GM21723 (cell line): ENCODE measurements at regions not wholly inside any gene's neighbourhood (a gene's known extent, or its start where the extent isn't known, plus 50 kb on each side); places are given as distances from the start of the nearest gene placed in this dataset.
"Not testable (repeated sequence)": the region's sequence is repeated elsewhere in the genome, so short reads cannot be mapped to it uniquely, and the experiment has no call there.

ENCODE experiments used
- ATAC-seq: cut with Tn5 transposase; IDR thresholded peaks from one replicate; pipeline ENCODE4 v1.9.1; 2021; ENCODE audit warnings: mild to moderate bottlenecking, moderate library complexity; ENCODE audit not compliant: unreplicated experiment

DNA sequence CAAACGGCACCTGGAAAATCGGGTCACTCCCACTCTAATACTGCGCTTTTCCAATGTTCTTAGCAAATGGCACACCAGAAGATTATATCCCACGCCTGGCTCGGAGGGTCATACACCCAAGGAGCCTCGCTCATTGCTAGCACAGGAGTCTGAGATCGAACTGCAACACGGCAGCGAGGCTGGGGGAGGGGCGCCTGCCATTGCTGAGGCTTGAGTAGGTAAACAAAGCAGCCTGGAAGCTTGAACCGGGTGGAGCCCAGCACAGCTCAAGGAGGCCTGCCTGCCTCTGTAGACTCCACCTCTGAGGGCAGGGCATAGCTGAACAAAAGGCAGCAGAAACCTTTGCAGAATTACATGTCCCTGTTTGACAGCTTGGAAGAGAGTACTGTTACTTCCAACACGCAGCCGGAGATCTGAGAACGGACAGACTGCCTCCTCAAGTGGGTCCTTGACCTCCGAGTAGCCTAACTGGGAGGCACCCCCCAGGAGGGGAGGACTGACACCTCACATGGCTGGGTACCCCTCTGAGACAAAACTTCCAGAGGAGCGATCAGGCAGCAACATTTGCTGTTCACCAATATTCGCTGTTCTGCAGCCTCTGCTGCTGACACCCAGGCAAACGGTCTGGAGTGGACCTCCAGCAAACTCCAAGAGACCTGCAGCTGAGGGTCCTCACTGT lies 472.3 kb upstream of the PHF14 start:
- ATAC-seq = not testable (repeated sequence)

- ATAC-seq = no peak
Measured at GRCh38 chr7:10507032-10507431, 466.6 kb upstream of the PHF14 start.

DNA sequence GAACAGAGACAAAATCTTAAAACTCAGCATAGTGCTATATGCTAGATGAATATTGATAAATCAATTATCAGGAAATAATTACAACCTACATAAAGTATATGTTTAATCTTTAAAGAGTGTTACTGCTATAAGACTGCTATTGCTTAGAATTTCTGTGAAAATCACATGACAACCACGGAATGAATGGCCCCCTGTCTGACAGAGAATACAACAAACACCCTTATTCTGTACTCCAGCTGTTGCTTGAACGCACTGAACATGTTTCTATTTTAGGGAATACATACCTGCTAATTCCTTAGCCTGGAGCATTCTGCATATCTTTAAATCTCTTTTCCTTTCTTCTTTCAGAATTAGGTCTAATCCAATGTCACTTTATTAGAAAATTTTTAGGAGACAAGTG lies 452.4 kb upstream of the PHF14 start:
- no peak for ATAC-seq

GRCh38 chr7:10533429-10533828 lies 440.2 kb upstream of the PHF14 start:
- ATAC-seq = not testable (repeated sequence)

DNA sequence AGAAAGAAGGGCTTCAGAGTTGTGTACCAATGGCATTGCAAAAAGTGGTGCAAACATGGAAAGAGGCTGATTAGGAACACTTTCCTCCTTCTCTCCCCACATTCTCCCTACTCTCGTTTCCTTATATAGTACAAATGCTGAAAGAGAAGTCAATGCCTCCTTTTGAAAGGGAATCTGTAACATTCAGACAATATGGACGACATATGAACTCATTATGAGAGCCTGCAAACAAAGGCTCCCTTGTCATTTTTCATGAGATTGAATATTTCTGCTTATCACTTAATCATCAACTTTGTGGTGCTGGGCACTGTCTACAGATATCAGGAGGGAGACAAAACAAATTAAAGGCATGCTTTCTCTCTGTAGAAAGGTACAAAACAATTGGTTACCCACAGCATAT lies 437.1 kb upstream of the PHF14 start:
- ATAC-seq = no peak

DNA sequence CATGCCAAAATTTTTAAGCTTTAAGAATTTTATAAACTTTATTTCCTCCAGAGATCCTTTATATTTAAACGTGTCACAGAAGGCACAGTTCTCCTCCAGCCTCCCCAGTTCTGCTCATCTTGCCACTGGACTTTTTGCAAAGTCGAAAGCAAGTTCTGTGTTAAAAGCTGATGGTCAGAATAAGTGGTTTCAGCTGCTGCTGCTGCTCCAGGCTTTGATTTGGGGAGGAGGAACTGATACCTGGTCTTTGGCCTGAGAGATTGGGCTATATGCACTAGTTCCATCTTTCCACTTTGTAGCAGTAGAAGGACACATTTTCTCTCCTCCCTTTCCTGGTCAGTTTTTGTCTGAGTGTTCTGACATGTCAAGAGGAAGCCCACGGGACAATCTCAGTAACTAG lies 435.9 kb upstream of the PHF14 start:
- ATAC-seq = no peak

- no peak for ATAC-seq
Measured at GRCh38 chr7:10557375-10557774, 416.3 kb upstream of the PHF14 start.

- no peak for ATAC-seq
Measured at GRCh38 chr7:10560497-10560896, 413.2 kb upstream of the PHF14 start.

GRCh38 chr7:10568891-10569290 lies 404.8 kb upstream of the PHF14 start:
- no peak for ATAC-seq

GRCh38 chr7:10571759-10572158 lies 401.9 kb upstream of the PHF14 start:
- ATAC-seq = no peak

GRCh38 chr7:10577866-10578374 lies 395.8 kb upstream of the PHF14 start:
- ATAC-seq = no peak

DNA sequence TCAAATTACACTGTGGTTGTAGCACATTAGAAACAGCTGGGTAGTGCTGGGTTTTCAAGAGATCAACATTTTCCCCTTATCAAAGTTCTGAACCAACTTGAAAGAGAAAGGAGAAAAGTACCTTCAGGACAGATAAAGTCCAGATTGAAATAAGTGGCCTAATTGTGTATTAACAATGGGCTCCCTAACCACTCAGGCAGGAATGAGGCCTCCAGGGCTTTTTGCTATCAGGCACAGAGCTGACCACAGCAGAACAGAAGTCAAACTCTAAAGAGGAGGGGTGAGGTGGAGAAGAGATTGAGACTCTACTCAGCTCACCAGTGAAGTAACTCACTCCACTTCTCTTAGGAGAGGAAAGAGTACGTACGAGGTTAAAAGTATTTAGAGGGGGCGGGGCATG lies 394.1 kb upstream of the PHF14 start:
- ATAC-seq = no peak

GRCh38 chr7:10584886-10585285 lies 388.8 kb upstream of the PHF14 start:
- no peak for ATAC-seq

GRCh38 chr7:10588084-10588483 lies 385.6 kb upstream of the PHF14 start:
- no peak for ATAC-seq

DNA sequence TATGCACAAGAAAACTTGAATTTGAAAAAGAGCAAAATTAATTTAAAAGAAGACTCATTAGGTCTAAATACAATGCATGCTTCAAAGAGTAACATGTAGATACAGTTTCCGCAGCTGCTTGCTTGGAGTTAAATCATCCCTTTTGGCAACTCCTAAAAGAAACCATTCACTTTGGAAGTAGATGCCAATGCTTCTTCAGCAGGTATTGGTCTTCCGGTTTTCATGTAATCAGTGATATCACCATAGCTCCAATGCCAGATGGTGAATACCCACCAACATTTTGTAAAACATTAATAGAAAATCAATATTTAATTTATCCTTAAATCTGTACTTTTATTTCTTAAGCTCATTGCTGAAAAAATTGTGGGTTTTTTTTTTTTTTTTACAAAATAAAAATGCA lies 381.1 kb upstream of the PHF14 start:
- ATAC-seq = no peak

DNA sequence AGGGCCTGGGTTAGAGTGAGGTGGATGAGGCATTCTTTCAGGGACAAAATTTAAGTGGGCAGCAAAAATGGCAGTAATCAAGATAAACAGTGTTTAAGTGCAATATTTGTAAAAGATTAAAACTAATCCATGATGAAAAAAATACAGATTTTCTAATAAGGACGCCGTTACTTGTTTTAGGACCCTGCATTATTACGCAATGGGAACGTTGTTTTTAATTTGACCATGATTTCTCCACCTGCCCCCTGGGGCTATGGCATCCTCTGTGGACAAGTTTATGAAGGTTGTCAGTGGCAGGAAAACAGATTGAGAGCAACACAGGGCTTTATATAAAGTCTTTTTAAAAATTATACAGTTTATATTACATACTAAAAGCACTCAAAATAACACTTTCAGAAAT lies 380.6 kb upstream of the PHF14 start:
- ATAC-seq = no peak

- ATAC-seq = no peak
Measured at GRCh38 chr7:10596827-10597226, 376.8 kb upstream of the PHF14 start.

- ATAC-seq = no peak
Measured at GRCh38 chr7:10604128-10604527, 369.5 kb upstream of the PHF14 start.

GRCh38 chr7:10612950-10613349 lies 360.7 kb upstream of the PHF14 start:
- no peak for ATAC-seq

DNA sequence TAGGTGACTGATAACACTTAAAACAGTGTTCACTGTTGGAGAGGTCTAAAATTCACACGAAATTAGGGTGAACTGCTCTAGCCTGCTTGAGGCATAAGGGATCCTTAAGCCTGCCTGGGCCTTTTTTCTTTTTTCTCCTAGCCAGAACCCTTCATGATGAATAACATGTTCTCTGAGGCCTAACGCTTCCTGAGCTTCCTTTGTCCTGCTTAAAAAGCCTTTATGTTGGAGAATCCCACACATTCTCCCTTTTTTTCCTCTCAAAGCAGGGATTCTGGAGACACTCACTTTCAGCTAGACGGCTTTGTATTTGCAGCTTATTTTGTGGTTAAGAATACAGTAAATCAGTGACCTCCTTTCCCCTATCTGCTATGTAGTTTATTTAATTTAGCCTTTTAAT lies 354.7 kb upstream of the PHF14 start:
- ATAC-seq = no peak

GRCh38 chr7:10632712-10633111 lies 341.0 kb upstream of the PHF14 start:
- no peak for ATAC-seq

- ATAC-seq = no peak
Measured at GRCh38 chr7:10634239-10634638, 339.4 kb upstream of the PHF14 start.

DNA sequence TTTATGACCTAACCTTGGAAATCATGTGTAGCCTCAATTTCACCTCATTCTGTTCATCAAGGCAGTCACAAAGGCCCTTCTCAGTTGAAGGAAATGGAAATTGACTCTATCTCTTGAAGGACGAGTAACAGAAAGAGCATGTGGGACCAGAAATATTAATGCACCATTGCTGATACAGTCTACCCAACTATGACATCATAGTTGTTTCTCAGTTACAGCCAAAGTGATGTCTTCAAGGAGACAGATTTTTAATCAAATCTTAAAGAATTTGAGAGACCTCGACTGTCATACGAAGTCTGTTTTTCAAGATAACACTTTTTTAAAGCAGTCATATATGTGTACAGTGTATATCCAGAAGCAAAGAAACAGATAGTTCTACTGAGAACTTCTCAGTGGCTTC lies 335.7 kb upstream of the PHF14 start:
- no peak for ATAC-seq
